CD14-positive monocyte (primary cell): ENCODE measurements at regions not wholly inside any gene's neighbourhood (a gene's known extent, or its start where the extent isn't known, plus 50 kb on each side); places are given as distances from the start of the nearest gene placed in this dataset.

Source experiments
- DNase-seq, 3 donors: peaks; one replicate each; pipeline ENCODE4 v3.0.0-alpha.2; 2011 to 2022
- H2AFZ ChIP-seq: 2 replicates; pipeline ENCODE4 v1.6.0; 2012; ENCODE audit warnings: mild to moderate bottlenecking, low read depth, low read length, inconsistent platforms; ENCODE audit not compliant: insufficient read depth, poor library complexity, severe bottlenecking
- H3K27ac ChIP-seq, 2 donors: 1 replicate in 1 of 2; 2 replicates in 1 of 2; pipeline ENCODE4 v1.5.1; 2012 to 2013; ENCODE audit warnings: low read length in 2 of 2, control low read depth in 1 of 2, inconsistent platforms in 1 of 2, low read depth in 1 of 2, mild to moderate bottlenecking in 1 of 2
- H3K27me3 ChIP-seq, 2 donors: one replicate each; pipeline versions ENCODE4 v1.6.0 to v1.6.1; 2011 to 2013; ENCODE audit warnings: low read length in 2 of 2; ENCODE audit not compliant: control insufficient read depth in 2 of 2, insufficient read depth in 2 of 2
- H3K36me3 ChIP-seq, 2 donors: replicated peaks in 1 of 2; 1 replicate in 1 of 2; 2 replicates in 1 of 2; pipeline versions ENCODE4 v1.5.1 to v1.6.1; 2012 to 2013; ENCODE audit warnings: low read length in 2 of 2, control low read depth in 1 of 2, inconsistent platforms in 1 of 2, mild to moderate bottlenecking in 1 of 2; ENCODE audit not compliant: insufficient read depth in 2 of 2, control insufficient read depth in 1 of 2
- H3K4me1 ChIP-seq, 2 donors: 1 replicate in 1 of 2; 2 replicates in 1 of 2; pipeline versions ENCODE4 v1.5.1 to v1.6.1; 2012 to 2013; ENCODE audit warnings: low read length in 2 of 2, control low read depth in 1 of 2, inconsistent platforms in 1 of 2, mild to moderate bottlenecking in 1 of 2, moderate library complexity in 1 of 2; ENCODE audit not compliant: insufficient read depth in 2 of 2, control insufficient read depth in 1 of 2
- H3K4me2 ChIP-seq: replicated peaks from 2 replicates; pipeline ENCODE3; 2012; ENCODE audit warnings: low read length, moderate library complexity, mild to moderate bottlenecking; ENCODE audit not compliant: poor library complexity, severe bottlenecking; ENCODE audit errors: extremely low read depth
- H3K4me3 ChIP-seq, 3 experiments: fragments of 200-600 bp in 1 of 3; sonication (generic) in 1 of 3; replicated peaks in 1 of 3; 1 replicate in 2 of 3; 2 replicates in 1 of 3; pipeline ENCODE4 v1.5.1; 2011 to 2013; ENCODE audit warnings: low read length in 3 of 3, mild to moderate bottlenecking in 3 of 3, control low read depth in 2 of 3, low read depth in 2 of 3, inconsistent platforms in 1 of 3, moderate library complexity in 1 of 3
- H3K79me2 ChIP-seq: 2 replicates; pipeline ENCODE4 v1.6.0; 2012; ENCODE audit warnings: mild to moderate bottlenecking, control low read depth, inconsistent platforms, low read length, moderate library complexity; ENCODE audit not compliant: insufficient read depth
- H3K9ac ChIP-seq: 2 replicates; pipeline ENCODE4 v1.6.0; 2017; ENCODE audit warnings: low read length, mild to moderate bottlenecking; ENCODE audit not compliant: insufficient read depth, poor library complexity, severe bottlenecking
- H3K9me3 ChIP-seq, 2 donors: replicated peaks in 1 of 2; 1 replicate in 1 of 2; 2 replicates in 1 of 2; pipeline versions ENCODE4 v1.5.1 to v1.6.1; 2012 to 2013; ENCODE audit warnings: low read length in 2 of 2, control low read depth in 1 of 2; ENCODE audit not compliant: control insufficient read depth in 1 of 2, insufficient read depth in 1 of 2
- H4K20me1 ChIP-seq: 2 replicates; pipeline ENCODE4 v1.6.0; 2012; ENCODE audit warnings: mild to moderate bottlenecking, low read length, control low read depth, moderate library complexity; ENCODE audit not compliant: insufficient read depth
- H3K27ac Mint-ChIP-seq, 7 donors: one replicate each; pipeline ENCODE4 v1.8.0; 2020; ENCODE audit warnings: mild to moderate bottlenecking in 7 of 7, mixed read lengths in 7 of 7, moderate library complexity in 6 of 7, inconsistent platforms in 2 of 7
- H3K27me3 Mint-ChIP-seq, 3 donors: one replicate each; pipeline ENCODE4 v1.8.0; 2021 to 2022; ENCODE audit warnings: low read depth in 3 of 3, mild to moderate bottlenecking in 3 of 3, mixed read lengths in 3 of 3, moderate library complexity in 3 of 3, inconsistent platforms in 1 of 3
- H3K36me3 Mint-ChIP-seq, 2 donors: one replicate each; pipeline ENCODE4 v1.8.0; 2020; ENCODE audit warnings: mixed read lengths in 2 of 2, inconsistent platforms in 1 of 2, mild to moderate bottlenecking in 1 of 2
- H3K4me1 Mint-ChIP-seq: one replicate; pipeline ENCODE4 v1.8.0; 2020; ENCODE audit warnings: mild to moderate bottlenecking, mixed read lengths
- H3K4me3 Mint-ChIP-seq, 2 donors: one replicate each; pipeline ENCODE4 v1.8.0; 2020; ENCODE audit warnings: mild to moderate bottlenecking in 2 of 2, mixed read lengths in 2 of 2, moderate library complexity in 1 of 2
- H3K9me3 Mint-ChIP-seq, 7 donors: one replicate each; pipeline ENCODE4 v1.8.0; 2020 to 2022; ENCODE audit warnings: mixed read lengths in 7 of 7, mild to moderate bottlenecking in 6 of 7, moderate library complexity in 6 of 7, inconsistent platforms in 2 of 7
- CTCF ChIP-seq: fragments of 200-600 bp; IDR thresholded peaks from one replicate; pipeline ENCODE4 v1.8.0; 2022; ENCODE audit warnings: antibody characterized with exemption, mild to moderate bottlenecking
- WGBS: methylation state at CpG from one replicate; pipeline ENCODE4 v1.1.5; 2013; ENCODE audit warnings: missing lambda C conversion rate; ENCODE audit not compliant: insufficient coverage; 5-methylcytosine and 5-hydroxymethylcytosine counted together
- intact Hi-C, 2 donors: fragments of 100-400 bp; cut with micrococcal nuclease; formaldehyde crosslinking; loops; one replicate each; pipeline versions ENCODE4 v1.15.0 to v1.15.1; 2023

DNA sequence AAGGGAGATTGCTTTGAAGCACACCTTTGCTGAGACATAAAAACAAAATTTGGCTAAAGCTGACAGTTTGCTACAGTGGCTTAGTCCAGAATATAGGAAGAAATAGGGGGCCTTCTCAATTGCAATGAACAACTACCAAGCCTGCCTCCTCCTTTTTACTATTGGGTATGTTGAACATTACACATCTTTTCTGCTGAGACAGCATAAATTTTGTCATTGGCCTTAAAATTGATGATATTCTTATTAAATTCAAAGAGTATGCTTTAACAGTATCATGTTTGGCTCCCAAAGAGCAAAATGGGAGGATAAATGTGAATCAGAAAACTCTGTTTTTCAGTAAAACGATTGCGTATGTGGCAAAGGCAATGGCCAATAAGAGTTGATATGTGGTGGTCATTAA is 721.9 kb upstream of the IGFBP7 start:
- H3K27me3 Mint-ChIP-seq: peaks cover 0 to 1% (median 0%) of the 10 kb centered on the region in 3 donors
- no peaks in the 10 kb centered on the region for H4K20me1 ChIP-seq
- H3K27ac Mint-ChIP-seq: no peak overlapping the region
- no peaks in the 10 kb centered on the region for H3K4me1 Mint-ChIP-seq
- H3K4me3 Mint-ChIP-seq: no peak overlapping the region
- intact Hi-C loops: no loop called here
- no peaks in the 10 kb centered on the region for H3K27me3 ChIP-seq
- no peak overlapping the region for H3K4me2 ChIP-seq
- H3K9ac ChIP-seq: no peak overlapping the region
- H3K9me3 Mint-ChIP-seq: peaks cover 0 to 1% (median 0%) of the 10 kb centered on the region in 7 donors
- WGBS: no CpG with 5 or more reads among the region's 2 CpGs
- no peaks in the 10 kb centered on the region for H3K4me1 ChIP-seq
- no peaks in the 10 kb centered on the region for H3K36me3 Mint-ChIP-seq
- no peak for TF ChIP-seq CTCF
- H3K27ac ChIP-seq: no peak overlapping the region
- H3K79me2 ChIP-seq: no peaks in the 10 kb centered on the region
- H2AFZ ChIP-seq: no peak overlapping the region
- no peaks in the 10 kb centered on the region for H3K9me3 ChIP-seq
- no peaks in the 10 kb centered on the region for H3K36me3 ChIP-seq
- no peak overlapping the region for H3K4me3 ChIP-seq
- DNase-seq: no peak

DNA sequence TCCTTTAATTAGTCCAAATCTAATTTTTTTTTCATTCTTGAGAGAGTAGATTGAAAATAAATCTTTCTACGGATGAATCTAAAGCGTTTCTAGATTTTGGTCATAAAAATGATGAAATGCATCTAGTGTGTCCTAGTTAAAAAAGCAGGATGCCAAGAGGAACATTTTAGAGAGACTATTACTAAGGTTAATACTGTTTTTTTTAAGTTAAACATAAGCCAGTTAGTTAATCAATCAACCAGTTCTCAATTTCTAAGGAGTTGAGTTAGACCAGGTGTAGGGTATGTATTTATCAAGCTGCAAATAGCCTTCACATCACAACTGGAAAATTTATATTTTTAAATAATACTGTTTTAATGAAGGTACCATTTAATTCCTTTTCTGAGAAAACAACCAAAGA is 679.5 kb upstream of the IGFBP7 start:
- WGBS: no CpG with 5 or more reads among the region's 2 CpGs

More for the DNA sequence above, 679.5 kb upstream of the IGFBP7 start:
- peaks cover 0 to 5% (median 0%) of the 10 kb centered on the region in 7 donors for H3K9me3 Mint-ChIP-seq
- Histone ChIP-seq H3K27ac (no peak overlapping the region), H3K79me2 (no peaks in the 10 kb centered on the region), H3K9ac (no peak overlapping the region), H3K36me3 (no peaks in the 10 kb centered on the region), H3K4me1 (no peaks in the 10 kb centered on the region), H3K4me3 (no peak overlapping the region), H2AFZ (no peak overlapping the region), H3K4me2 (no peak overlapping the region), H3K27me3 (no peaks in the 10 kb centered on the region), H3K9me3 (peaks cover 0 to 5% of the 10 kb centered on the region in 2 donors), H4K20me1 (no peaks in the 10 kb centered on the region)
- DNase-seq: no peak
- intact Hi-C loops: no loop called here
- H3K27ac Mint-ChIP-seq: no peak overlapping the region
- no peaks in the 10 kb centered on the region for H3K36me3 Mint-ChIP-seq
- no peak for TF ChIP-seq CTCF
- H3K4me3 Mint-ChIP-seq: no peak overlapping the region
- no peaks in the 10 kb centered on the region for H3K27me3 Mint-ChIP-seq
- no peaks in the 10 kb centered on the region for H3K4me1 Mint-ChIP-seq
